Astrocyte (in vitro differentiated cells and primary cell): ENCODE measurements at regions not wholly inside any gene's neighbourhood (a gene's known extent, or its start where the extent isn't known, plus 50 kb on each side); places are given as distances from the start of the nearest gene placed in this dataset.

Source experiments
- CTCF ChIP-seq: IDR thresholded peaks from 2 replicates; pipeline ENCODE4 v1.5.1; 2011; ENCODE audit warnings: low read depth, mild to moderate bottlenecking, inconsistent platforms, low read length, moderate library complexity; ENCODE audit not compliant: insufficient read depth
- EZH2 ChIP-seq: IDR thresholded peaks from 2 replicates; pipeline ENCODE4 v1.6.1; 2012; ENCODE audit warnings: mild to moderate bottlenecking, low read length, inconsistent platforms; ENCODE audit not compliant: insufficient read depth

- TF ChIP-seq CTCF (no peak), EZH2 (no peak)
Measured at GRCh38 chr4:187687697-187688096, 307.9 kb upstream of the ZFP42 start.
